ENCODE measurements at regions not wholly inside any gene's neighbourhood (a gene's known extent, or its start where the extent isn't known, plus 50 kb on each side); places are given as distances from the start of the nearest gene placed in this dataset.

DNA sequence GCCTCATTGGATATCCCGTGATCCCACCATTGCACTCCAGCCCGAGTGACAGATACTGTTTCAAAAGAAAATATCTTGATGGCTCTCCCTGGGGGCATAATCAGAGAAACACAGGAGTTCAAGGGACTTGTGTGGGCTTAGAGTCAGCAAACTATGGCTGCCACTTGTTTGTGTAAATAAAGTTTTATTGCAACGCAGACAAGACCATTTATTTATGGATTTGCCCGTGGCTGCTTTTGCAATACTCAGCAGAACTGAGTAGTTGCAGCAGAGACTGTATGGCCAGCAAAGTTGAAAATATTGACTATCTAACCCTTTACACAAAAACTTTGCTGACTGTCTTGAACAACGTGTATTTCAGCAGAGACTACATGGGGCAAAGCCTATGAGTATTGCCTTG, 75.5 kb upstream of the GPRC5B start:
- TF ChIP-seq CTCF (IDR thresholded peaks at IDR 0.05) (no peak), EP300 (IDR thresholded peaks at IDR 0.05; ENCODE audit: borderline replicate concordance in 1 of 2, low read depth in 1 of 2, low read length in 1 of 2) (no peak), TAF1 (IDR thresholded peaks at IDR 0.05; ENCODE audit: borderline replicate concordance, low read depth, low read length) (no peak), MEF2A (IDR thresholded peaks at IDR 0.05; ENCODE audit: borderline replicate concordance, low read depth) (no peak), TCF12 (IDR thresholded peaks at IDR 0.05) (no peak), EZH2phosphoT487 (IDR thresholded peaks at IDR 0.05; ENCODE audit: borderline replicate concordance, low read depth) (no peak), MXI1 (IDR thresholded peaks at IDR 0.05; ENCODE audit: low read depth, low read length) (no peak), RAD21 (IDR thresholded peaks at IDR 0.05; ENCODE audit: low read length) (no peak)
- TF ChIP-seq, protein P1, sequence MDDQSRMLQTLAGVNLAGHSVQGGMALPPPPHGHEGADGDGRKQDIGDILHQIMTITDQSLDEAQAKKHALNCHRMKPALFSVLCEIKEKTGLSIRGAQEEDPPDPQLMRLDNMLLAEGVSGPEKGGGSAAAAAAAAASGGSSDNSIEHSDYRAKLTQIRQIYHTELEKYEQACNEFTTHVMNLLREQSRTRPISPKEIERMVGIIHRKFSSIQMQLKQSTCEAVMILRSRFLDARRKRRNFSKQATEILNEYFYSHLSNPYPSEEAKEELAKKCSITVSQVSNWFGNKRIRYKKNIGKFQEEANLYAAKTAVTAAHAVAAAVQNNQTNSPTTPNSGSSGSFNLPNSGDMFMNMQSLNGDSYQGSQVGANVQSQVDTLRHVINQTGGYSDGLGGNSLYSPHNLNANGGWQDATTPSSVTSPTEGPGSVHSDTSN (IDR thresholded peaks at IDR 0.05), result no peak
- TF ChIP-seq, protein P2, sequence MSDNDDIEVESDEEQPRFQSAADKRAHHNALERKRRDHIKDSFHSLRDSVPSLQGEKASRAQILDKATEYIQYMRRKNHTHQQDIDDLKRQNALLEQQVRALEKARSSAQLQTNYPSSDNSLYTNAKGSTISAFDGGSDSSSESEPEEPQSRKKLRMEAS (IDR thresholded peaks at IDR 0.05; ENCODE audit: low read depth), result no peak
